HCT116 (cell line): ENCODE measurements at regions not wholly inside any gene's neighbourhood (a gene's known extent, or its start where the extent isn't known, plus 50 kb on each side); places are given as distances from the start of the nearest gene placed in this dataset.

Source experiments
- ATAC-seq: fragments of 200-7000 bp; cut with Tn5 transposase; 2 replicates; pipeline ENCODE4 v1.9.1; 2020; ENCODE audit warnings: mild to moderate bottlenecking, moderate library complexity
- BruUV-seq: library from RNA; stranded (reverse); fragments of 400-500 nt; replicated peaks from 2 replicates; lab custom pipeline; 2021; lab: Mats Ljungman, UMichigan
- CTCF ChIA-PET: fragments of 300-600 bp; sonication (Branson Sonifier 250); formaldehyde crosslinking; loops from one replicate; lab custom pipeline; 2021; ENCODE audit warnings: antibody characterized with exemption; lab: Charles Lee
- POLR2A ChIA-PET: fragments of 300-600, 350-600 bp; sonication (Branson Sonifier 250); formaldehyde crosslinking; loops from one replicate; lab custom pipeline; 2021; ENCODE audit warnings: antibody characterized with exemption; lab: Charles Lee
- RAD21 ChIA-PET, 2 experiments: fragments of 300-600 bp; sonication (Branson Sonifier 250); formaldehyde crosslinking; loops; one replicate each; lab custom pipeline; 2023; ENCODE audit warnings: low total read pairs in 2 of 2; ENCODE audit not compliant: uncharacterized antibody in 2 of 2, unreplicated experiment in 2 of 2, low non-redundant PET in 1 of 2; lab: Charles Lee
- DNase-seq: peaks from one replicate; pipeline ENCODE4 v3.0.0-alpha.2; 2010; ENCODE audit warnings: low read depth, low spot score
- H2AFZ ChIP-seq: fragments of 200-600 bp; shearing (Covaris generic), sonication (generic); 2 replicates; pipeline ENCODE4 v1.6.1; 2017; ENCODE audit warnings: low read depth, mixed run types, mixed read lengths, antibody characterized with exemption, low read length; ENCODE audit not compliant: poor library complexity, severe bottlenecking
- H3K27ac ChIP-seq: 2 replicates; pipeline ENCODE4 v1.5.1; 2012; ENCODE audit warnings: low read depth, low read length
- H3K27me3 ChIP-seq: fragments of 200-600 bp; sonication (generic); 2 replicates; pipeline ENCODE4 v1.6.1; 2016; ENCODE audit warnings: mixed run types, low read length, mixed read lengths; ENCODE audit not compliant: insufficient read depth
- H3K36me3 ChIP-seq, 2 experiments: fragments of 200-500 bp in 1 of 2; fragments of 200-600 bp in 1 of 2; sonication (Bioruptor generic) in 1 of 2; sonication (generic) in 1 of 2; 2 replicates each; pipeline versions ENCODE4 v1.5.1 to v1.6.1; 2014 to 2016; ENCODE audit warnings: low read length in 2 of 2, inconsistent platforms in 1 of 2, mixed read lengths in 1 of 2, mixed run types in 1 of 2; ENCODE audit not compliant: insufficient read depth in 2 of 2, control insufficient read depth in 1 of 2
- H3K4me1 ChIP-seq, 2 experiments: fragments of 200-600 bp in 1 of 2; sonication (generic) in 1 of 2; 2 replicates each; pipeline versions ENCODE4 v1.5.1 to v1.6.1; 2012 to 2017; ENCODE audit warnings: low read length in 2 of 2, inconsistent platforms in 1 of 2, mild to moderate bottlenecking in 1 of 2, mixed read lengths in 1 of 2, mixed run types in 1 of 2, moderate library complexity in 1 of 2; ENCODE audit not compliant: insufficient read depth in 2 of 2, control insufficient read depth in 1 of 2
- H3K4me2 ChIP-seq: fragments of 200-600 bp; sonication (generic); 2 replicates; pipeline ENCODE4 v1.6.1; 2017; ENCODE audit warnings: mixed run types, low read length, mixed read lengths
- H3K4me3 ChIP-seq, 2 experiments: fragments of 200-600 bp in 1 of 2; sonication (generic) in 1 of 2; replicated peaks in 1 of 2; 2 replicates each; pipeline ENCODE4 v1.5.1; 2011 to 2016; ENCODE audit warnings: low read length in 2 of 2, control low read depth in 1 of 2, low read depth in 1 of 2, mild to moderate bottlenecking in 1 of 2, mixed read lengths in 1 of 2, mixed run types in 1 of 2
- H3K79me2 ChIP-seq: fragments of 200-600 bp; sonication (generic); 2 replicates; pipeline ENCODE4 v1.6.1; 2017; ENCODE audit warnings: mild to moderate bottlenecking, mixed run types, low read length, moderate library complexity, mixed read lengths; ENCODE audit not compliant: insufficient read depth
- H3K9ac ChIP-seq: fragments of 200-600 bp; sonication (generic); 2 replicates; pipeline ENCODE4 v1.6.1; 2016; ENCODE audit warnings: low read length, mixed read lengths
- H3K9me2 ChIP-seq: fragments of 200-600 bp; sonication (generic), shearing (Covaris generic); 2 replicates; pipeline ENCODE4 v1.6.1; 2017; ENCODE audit warnings: mixed run types, mild to moderate bottlenecking, moderate library complexity; ENCODE audit not compliant: insufficient read depth
- H3K9me3 ChIP-seq, 2 experiments: fragments of 200-500 bp in 1 of 2; fragments of 200-600 bp in 1 of 2; sonication (Bioruptor generic) in 1 of 2; sonication (generic) in 1 of 2; 2 replicates each; pipeline ENCODE4 v1.6.1; 2014 to 2017; ENCODE audit warnings: low read length in 2 of 2, mixed read lengths in 2 of 2, inconsistent platforms in 1 of 2, low read depth in 1 of 2, mild to moderate bottlenecking in 1 of 2, mixed run types in 1 of 2, moderate library complexity in 1 of 2; ENCODE audit not compliant: control insufficient read depth in 1 of 2, insufficient read depth in 1 of 2
- H4K20me1 ChIP-seq: fragments of 200-600 bp; sonication (generic), shearing (Covaris generic); 2 replicates; pipeline ENCODE4 v1.6.1; 2017; ENCODE audit warnings: mixed run types, mild to moderate bottlenecking, moderate library complexity; ENCODE audit not compliant: insufficient read depth
- CEBPB ChIP-seq: IDR thresholded peaks from 2 replicates; pipeline ENCODE4 v1.6.1; 2012; ENCODE audit warnings: low read depth
- EZH2 ChIP-seq: fragments of 200-600 bp; sonication (generic); IDR thresholded peaks from 2 replicates; pipeline ENCODE4 v1.6.1; 2017; ENCODE audit warnings: antibody characterized with exemption, mixed run types
- EZH2phosphoT487 ChIP-seq: fragments of 200-600 bp; IDR thresholded peaks from 2 replicates; pipeline ENCODE4 v1.6.1; 2018; ENCODE audit warnings: antibody characterized with exemption, borderline replicate concordance
- SIN3A ChIP-seq: IDR thresholded peaks from 2 replicates; pipeline ENCODE4 v1.6.1; 2012; ENCODE audit warnings: low read depth
- SP1 ChIP-seq: IDR thresholded peaks from 2 replicates; pipeline ENCODE4 v1.6.1; 2012; ENCODE audit warnings: low read depth
- SRF ChIP-seq: IDR thresholded peaks from 2 replicates; pipeline ENCODE4 v1.6.1; 2012; ENCODE audit warnings: low read depth
- ZFX ChIP-seq: fragments of 450-650 bp; IDR thresholded peaks from 2 replicates; pipeline ENCODE4 v1.6.1; 2017
- intact Hi-C: fragments of 100-400 bp; cut with micrococcal nuclease; formaldehyde crosslinking; loops from 2 replicates; pipeline ENCODE4 v1.10.0; 2022
- TF ChIP-seq, protein P1 (sequence below), 3 experiments: fragments of 200-600 bp in 1 of 3; sonication (generic) in 1 of 3; IDR thresholded peaks in 2 of 3; conservative IDR thresholded peaks in 1 of 3; 2 replicates each; pipeline ENCODE4 v1.5.1; 2012 to 2017; ENCODE audit warnings: low read depth in 2 of 3, low read length in 2 of 3, antibody characterized with exemption in 1 of 3, borderline replicate concordance in 1 of 3, control low read depth in 1 of 3, mild to moderate bottlenecking in 1 of 3, mixed read lengths in 1 of 3, mixed run types in 1 of 3, moderate library complexity in 1 of 3; ENCODE audit not compliant: insufficient read depth in 1 of 3
- TF ChIP-seq, protein P2 (sequence below): IDR thresholded peaks from 2 replicates; pipeline ENCODE4 v1.6.1; 2012; ENCODE audit warnings: low read depth

DNA sequence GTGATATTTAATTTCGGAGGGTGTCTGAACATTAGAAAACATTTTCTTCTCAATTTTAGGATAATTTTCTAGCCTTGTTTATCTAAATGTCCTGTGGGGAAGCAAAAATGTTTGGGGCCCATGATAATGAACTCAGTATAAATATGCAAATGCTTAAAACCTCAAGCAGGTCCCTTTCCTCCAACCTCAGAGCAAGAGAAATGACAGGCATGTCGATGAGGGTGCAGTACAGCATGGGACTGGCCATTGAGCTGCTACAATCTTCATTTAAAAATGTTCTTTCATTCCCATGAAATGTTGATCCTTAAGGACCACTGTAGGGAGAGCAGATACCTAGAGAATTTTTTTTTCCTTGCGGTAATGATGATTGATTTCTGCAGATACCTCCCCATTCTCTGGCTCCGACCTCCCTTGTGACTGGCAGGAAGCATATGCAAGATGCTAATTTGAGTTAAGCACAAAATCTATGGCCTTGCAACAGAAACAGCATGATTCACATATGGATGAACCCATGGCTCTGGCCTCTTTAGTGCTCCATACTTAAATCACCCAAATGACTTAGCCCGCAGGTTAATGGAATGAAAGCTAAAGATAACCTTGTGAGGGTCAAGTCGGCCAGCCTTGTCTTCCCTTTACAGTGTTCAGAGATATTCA lies 243.3 kb downstream of the SOX4 start:
- no peak for DNase-seq
- TF ChIP-seq SRF (no peak), SIN3A (no peak), CEBPB (no peak), SP1 (no peak), EZH2 (no peak), EZH2phosphoT487 (no peak), ZFX (no peak)
- TF ChIP-seq, protein P1, sequence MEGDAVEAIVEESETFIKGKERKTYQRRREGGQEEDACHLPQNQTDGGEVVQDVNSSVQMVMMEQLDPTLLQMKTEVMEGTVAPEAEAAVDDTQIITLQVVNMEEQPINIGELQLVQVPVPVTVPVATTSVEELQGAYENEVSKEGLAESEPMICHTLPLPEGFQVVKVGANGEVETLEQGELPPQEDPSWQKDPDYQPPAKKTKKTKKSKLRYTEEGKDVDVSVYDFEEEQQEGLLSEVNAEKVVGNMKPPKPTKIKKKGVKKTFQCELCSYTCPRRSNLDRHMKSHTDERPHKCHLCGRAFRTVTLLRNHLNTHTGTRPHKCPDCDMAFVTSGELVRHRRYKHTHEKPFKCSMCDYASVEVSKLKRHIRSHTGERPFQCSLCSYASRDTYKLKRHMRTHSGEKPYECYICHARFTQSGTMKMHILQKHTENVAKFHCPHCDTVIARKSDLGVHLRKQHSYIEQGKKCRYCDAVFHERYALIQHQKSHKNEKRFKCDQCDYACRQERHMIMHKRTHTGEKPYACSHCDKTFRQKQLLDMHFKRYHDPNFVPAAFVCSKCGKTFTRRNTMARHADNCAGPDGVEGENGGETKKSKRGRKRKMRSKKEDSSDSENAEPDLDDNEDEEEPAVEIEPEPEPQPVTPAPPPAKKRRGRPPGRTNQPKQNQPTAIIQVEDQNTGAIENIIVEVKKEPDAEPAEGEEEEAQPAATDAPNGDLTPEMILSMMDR (IDR thresholded peaks at IDR 0.05 in 2 of 3, conservative IDR thresholded peaks at IDR 0.05 in 1 of 3; ENCODE audit: borderline replicate concordance in 1 of 3, insufficient read depth in 1 of 3, low read depth in 2 of 3, low read length in 2 of 3): no peak
- TF ChIP-seq, protein P2, sequence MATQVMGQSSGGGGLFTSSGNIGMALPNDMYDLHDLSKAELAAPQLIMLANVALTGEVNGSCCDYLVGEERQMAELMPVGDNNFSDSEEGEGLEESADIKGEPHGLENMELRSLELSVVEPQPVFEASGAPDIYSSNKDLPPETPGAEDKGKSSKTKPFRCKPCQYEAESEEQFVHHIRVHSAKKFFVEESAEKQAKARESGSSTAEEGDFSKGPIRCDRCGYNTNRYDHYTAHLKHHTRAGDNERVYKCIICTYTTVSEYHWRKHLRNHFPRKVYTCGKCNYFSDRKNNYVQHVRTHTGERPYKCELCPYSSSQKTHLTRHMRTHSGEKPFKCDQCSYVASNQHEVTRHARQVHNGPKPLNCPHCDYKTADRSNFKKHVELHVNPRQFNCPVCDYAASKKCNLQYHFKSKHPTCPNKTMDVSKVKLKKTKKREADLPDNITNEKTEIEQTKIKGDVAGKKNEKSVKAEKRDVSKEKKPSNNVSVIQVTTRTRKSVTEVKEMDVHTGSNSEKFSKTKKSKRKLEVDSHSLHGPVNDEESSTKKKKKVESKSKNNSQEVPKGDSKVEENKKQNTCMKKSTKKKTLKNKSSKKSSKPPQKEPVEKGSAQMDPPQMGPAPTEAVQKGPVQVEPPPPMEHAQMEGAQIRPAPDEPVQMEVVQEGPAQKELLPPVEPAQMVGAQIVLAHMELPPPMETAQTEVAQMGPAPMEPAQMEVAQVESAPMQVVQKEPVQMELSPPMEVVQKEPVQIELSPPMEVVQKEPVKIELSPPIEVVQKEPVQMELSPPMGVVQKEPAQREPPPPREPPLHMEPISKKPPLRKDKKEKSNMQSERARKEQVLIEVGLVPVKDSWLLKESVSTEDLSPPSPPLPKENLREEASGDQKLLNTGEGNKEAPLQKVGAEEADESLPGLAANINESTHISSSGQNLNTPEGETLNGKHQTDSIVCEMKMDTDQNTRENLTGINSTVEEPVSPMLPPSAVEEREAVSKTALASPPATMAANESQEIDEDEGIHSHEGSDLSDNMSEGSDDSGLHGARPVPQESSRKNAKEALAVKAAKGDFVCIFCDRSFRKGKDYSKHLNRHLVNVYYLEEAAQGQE: no peak
- H3K9me3 ChIP-seq: no peaks in the 10 kb centered on the region
- H3K79me2 ChIP-seq: no peaks in the 10 kb centered on the region
- H3K36me3 ChIP-seq: no peaks in the 10 kb centered on the region
- no peaks in the 10 kb centered on the region for H3K9me2 ChIP-seq
- H3K4me3 ChIP-seq: no peak overlapping the region
- ChIA-PET POLR2A (no interaction called here), RAD21 (no interaction called here), CTCF (no interaction called here)
- no peak overlapping the region for H3K4me2 ChIP-seq
- H2AFZ ChIP-seq: no peak overlapping the region
- H3K27ac ChIP-seq: no peak overlapping the region
- ATAC-seq: no peak
- BruUV-seq: no TSS peak
- intact Hi-C loops: no loop called here
- no peak overlapping the region for H3K9ac ChIP-seq
- H4K20me1 ChIP-seq: no peaks in the 10 kb centered on the region
- H3K27me3 ChIP-seq: no peaks in the 10 kb centered on the region
- no peaks in the 10 kb centered on the region for H3K4me1 ChIP-seq
